ENCODE measurements at regions not wholly inside any gene's neighbourhood (a gene's known extent, or its start where the extent isn't known, plus 50 kb on each side); places are given as distances from the start of the nearest gene placed in this dataset.

GRCh38 chr12:66746489-66747201 is 67.8 kb upstream of the GRIP1 start:
- ATAC-seq (no peak), FAIRE-seq (no peak), DNase-seq (ENCODE audit: extremely low read depth in 1 of 4, low spot score in 3 of 4) (no peak)
- Histone ChIP-seq H3K79me2 (ENCODE audit: control insufficient read depth, insufficient read depth, low read length) (no peaks in the 10 kb centered on the region), H3K4me3 (no peak overlapping the region), H3K9me1 (ENCODE audit: control insufficient read depth, insufficient read depth, low read length) (no peaks in the 10 kb centered on the region), H3K27ac (ENCODE audit: extremely low read depth, low read depth, low read length) (no peak overlapping the region), H3K4me2 (ENCODE audit: insufficient read depth, low read length) (no peak overlapping the region), H3K36me3 (ENCODE audit: control insufficient read depth, insufficient read depth, low read length) (no peaks in the 10 kb centered on the region), H4K20me1 (replicated peaks; ENCODE audit: control insufficient read depth, insufficient read depth, low read length) (no peaks in the 10 kb centered on the region), H3K9me3 (replicated peaks; ENCODE audit: control insufficient read depth, insufficient read depth, low read depth, low read length) (no peaks in the 10 kb centered on the region), H3K27me3 (ENCODE audit: control insufficient read depth in 2 of 2, insufficient read depth in 2 of 2, low read length in 2 of 2) (no peaks in the 10 kb centered on the region), H2AFZ (ENCODE audit: low read depth, low read length) (no peak overlapping the region), H3K4me1 (replicated peaks in 1 of 2; ENCODE audit: control insufficient read depth in 2 of 2, insufficient read depth in 2 of 2, low read length in 2 of 2) (no peaks in the 10 kb centered on the region), H3K9ac (ENCODE audit: insufficient read depth in 1 of 2, low read depth in 2 of 2, low read length in 2 of 2) (no peak overlapping the region)
- intact Hi-C loops (cut with micrococcal nuclease), result no loop called here
- BruUV-seq (replicated peaks), result no TSS peak
- POLR2A ChIA-PET, result no interaction called here
- WGBS (ENCODE audit: insufficient coverage, low coverage, missing lambda C conversion rate), result 7% methylated on average over 1 of the region's 1 CpG
- in situ Hi-C loops (cut with MboI), result no loop called here
- CTCF ChIA-PET (ENCODE audit: low intra/inter-chr PET ratio), result no interaction called here
- TF ChIP-seq ZZZ3 (IDR thresholded peaks at IDR 0.05) (no peak), HDAC6 (IDR thresholded peaks at IDR 0.05; ENCODE audit: low read depth, low read length) (no peak), TEAD1 (CRISPR knock-in tag; IDR thresholded peaks at IDR 0.05) (no peak), ZNF311 (CRISPR knock-in tag; IDR thresholded peaks at IDR 0.05) (no peak), GTF3C2 (IDR thresholded peaks at IDR 0.05; ENCODE audit: borderline replicate concordance, extremely low read depth, insufficient read length) (no peak), E2F4 (CRISPR knock-in tag; IDR thresholded peaks at IDR 0.05; ENCODE audit: low read depth) (no peak), NFE2L1 (tag; IDR thresholded peaks at IDR 0.05; ENCODE audit: borderline replicate concordance, low read depth) (no peak), YY1 (IDR thresholded peaks at IDR 0.05; ENCODE audit: borderline replicate concordance in 1 of 3, control insufficient read depth in 1 of 3, extremely low read depth in 1 of 3, insufficient read depth in 3 of 3, insufficient read length in 1 of 3, insufficient replicate concordance in 2 of 3, low read depth in 1 of 3, low read length in 2 of 3) (no peak), ZNF75A (CRISPR knock-in tag; IDR thresholded peaks at IDR 0.05) (no peak), TFAP4 (CRISPR knock-in tag; IDR thresholded peaks at IDR 0.05; ENCODE audit: borderline replicate concordance) (no peak), STAT5A (IDR thresholded peaks at IDR 0.05; ENCODE audit: borderline replicate concordance, low read length) (no peak), ATF2 (CRISPR knock-in tag; IDR thresholded peaks at IDR 0.05) (no peak), ZNF143 (CRISPR knock-in tag; IDR thresholded peaks at IDR 0.05) (no peak), TSC22D4 (tag; IDR thresholded peaks at IDR 0.05) (no peak), BRCA1 (IDR thresholded peaks at IDR 0.05) (no peak), BRCA1 (CRISPR knock-in tag; IDR thresholded peaks at IDR 0.05) (no peak)

Measured in K562 (cell line).